Hypothalamus (tissue), 51 donors: ENCODE measurements at regions not wholly inside any gene's neighbourhood (a gene's known extent, or its start where the extent isn't known, plus 50 kb on each side); places are given as distances from the start of the nearest gene placed in this dataset.
A peak's percentile ranks its signal among the peaks of the same experiment; 100 is the strongest.

Source experiments
- DNase-seq, 51 donors: peaks; one replicate each; lab custom pipeline; 2025; lab: John Stamatoyannopoulos, UW

GRCh38 chr2:205902041-205902899, 183.7 kb downstream of the INO80D start:
- DNase-seq: no peak

GRCh38 chr2:205901491-205901890, 184.5 kb downstream of the INO80D start:
- no peak for DNase-seq

- no peak for DNase-seq
Measured at GRCh38 chr2:205898744-205899143, 187.2 kb downstream of the INO80D start.

- DNase-seq: peak in 2 of 51 donors; percentile 4 to 17
Measured at GRCh38 chr2:205895981-205896655, 189.9 kb downstream of the INO80D start.

- DNase-seq: no peak
Measured at GRCh38 chr2:205892665-205893259, 193.2 kb downstream of the INO80D start.

GRCh38 chr2:205892251-205892655, 193.7 kb downstream of the INO80D start:
- DNase-seq: peak in 30 of 51 donors; percentile 3 to 66 (median 32)

- peak in 1 of 51 donors; percentile 11 for DNase-seq
Measured at GRCh38 chr2:205889114-205889513, 196.9 kb downstream of the INO80D start.

GRCh38 chr2:205887637-205888036, 198.3 kb downstream of the INO80D start:
- DNase-seq: peak in 1 of 51 donors; percentile 12

- peak in 46 of 51 donors; percentile 2 to 82 (median 46) for DNase-seq
Measured at GRCh38 chr2:205885492-205886099, 200.4 kb downstream of the INO80D start.

GRCh38 chr2:205883965-205884364, 201.7 kb downstream of the NRP2 start:
- DNase-seq: no peak

GRCh38 chr2:205882806-205883425, 200.6 kb downstream of the NRP2 start:
- DNase-seq: no peak

- no peak for DNase-seq
Measured at GRCh38 chr2:205880048-205880447, 197.7 kb downstream of the NRP2 start.

GRCh38 chr2:205878999-205879762, 196.9 kb downstream of the NRP2 start:
- peak in 5 of 51 donors; percentile 2 to 6 (median 2) for DNase-seq

- no peak for DNase-seq
Measured at GRCh38 chr2:205877496-205877895, 195.2 kb downstream of the NRP2 start.

- DNase-seq: no peak
Measured at GRCh38 chr2:205876127-205876526, 193.8 kb downstream of the NRP2 start.

- DNase-seq: no peak
Measured at GRCh38 chr2:205872716-205873115, 190.4 kb downstream of the NRP2 start.

- no peak for DNase-seq
Measured at GRCh38 chr2:205869439-205869838, 187.1 kb downstream of the NRP2 start.

GRCh38 chr2:205868773-205869333, 186.6 kb downstream of the NRP2 start:
- no peak for DNase-seq

GRCh38 chr2:205868053-205868452, 185.8 kb downstream of the NRP2 start:
- no peak for DNase-seq
